Myocyte (in vitro differentiated cells): ENCODE measurements at regions not wholly inside any gene's neighbourhood (a gene's known extent, or its start where the extent isn't known, plus 50 kb on each side); places are given as distances from the start of the nearest gene placed in this dataset.

ENCODE experiments used
- DNase-seq: peaks from one replicate; pipeline ENCODE4 v3.0.0-alpha.2; 2012; ENCODE audit warnings: low read depth

DNA sequence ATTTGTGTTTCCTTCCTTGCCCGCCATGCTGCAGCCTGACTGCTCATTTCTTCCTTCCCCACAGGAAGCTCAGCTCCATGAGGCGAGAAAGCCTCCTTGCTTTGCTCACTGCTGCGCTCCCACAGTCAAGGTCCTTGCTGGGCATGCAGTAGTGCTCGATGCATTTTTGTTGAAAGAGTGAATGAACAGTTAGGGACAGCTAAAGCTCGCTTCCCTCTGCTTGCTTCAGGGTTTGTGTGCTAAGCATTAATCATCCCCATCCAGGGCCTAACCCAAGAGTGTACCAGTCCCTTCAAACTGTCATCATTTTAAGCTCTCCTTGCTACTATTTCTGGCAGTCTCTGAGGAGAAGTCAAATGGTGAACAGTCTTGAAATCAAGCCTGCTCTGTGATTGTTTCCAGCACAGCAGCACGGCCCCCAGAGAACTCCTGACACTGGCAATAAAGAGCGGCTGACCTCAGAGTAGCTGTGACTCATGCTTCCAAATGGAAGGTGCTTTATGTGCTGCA is 171.7 kb upstream of the SOX11 start:
- DNase-seq = peak; percentile 52

DNA sequence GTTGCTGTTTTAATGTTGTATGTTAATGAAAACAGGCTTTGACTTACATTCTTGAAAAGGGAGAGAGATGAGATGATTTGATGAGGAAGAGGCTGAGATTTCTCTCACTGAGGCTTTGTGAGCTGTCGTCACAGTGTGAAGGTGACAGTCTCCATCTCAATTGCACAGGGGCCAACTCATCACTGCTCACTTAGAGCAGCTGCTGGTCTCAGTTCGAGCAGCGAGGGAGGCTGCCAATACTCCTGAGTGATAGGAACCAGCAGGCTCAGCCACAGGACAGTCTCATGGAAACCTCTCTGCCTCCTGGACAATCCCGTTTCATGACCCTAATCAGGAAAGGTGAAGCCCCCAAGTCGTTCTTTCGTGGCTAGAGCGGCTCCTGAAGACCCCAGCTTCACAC is 170.7 kb upstream of the SOX11 start:
- peak; percentile 28 for DNase-seq

- no peak for DNase-seq
Measured at GRCh38 chr2:5524551-5524950, 167.6 kb upstream of the SOX11 start.

- DNase-seq = no peak
Measured at GRCh38 chr2:5528706-5529105, 163.5 kb upstream of the SOX11 start.

GRCh38 chr2:5530011-5530696 is 162.0 kb upstream of the SOX11 start:
- DNase-seq = peak; percentile 38

DNA sequence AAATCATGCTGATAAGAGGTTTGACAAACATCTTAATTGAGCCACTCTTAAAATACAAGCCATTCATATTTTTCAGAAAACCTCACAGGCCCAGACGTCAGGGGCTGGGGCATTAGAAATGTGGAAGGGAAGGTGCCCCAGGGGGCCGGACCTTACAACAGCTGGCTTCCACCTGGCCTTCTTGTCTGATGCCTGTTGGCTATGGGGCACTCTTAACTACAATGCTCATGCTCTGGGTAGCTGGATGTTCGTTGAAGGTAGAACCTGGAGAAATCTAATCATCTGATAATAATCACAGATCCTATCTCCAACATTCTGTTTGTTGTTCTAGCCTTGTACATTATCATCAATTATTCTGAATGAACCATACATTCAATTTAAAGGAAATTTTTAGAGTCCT is 156.9 kb upstream of the SOX11 start:
- DNase-seq = no peak

DNA sequence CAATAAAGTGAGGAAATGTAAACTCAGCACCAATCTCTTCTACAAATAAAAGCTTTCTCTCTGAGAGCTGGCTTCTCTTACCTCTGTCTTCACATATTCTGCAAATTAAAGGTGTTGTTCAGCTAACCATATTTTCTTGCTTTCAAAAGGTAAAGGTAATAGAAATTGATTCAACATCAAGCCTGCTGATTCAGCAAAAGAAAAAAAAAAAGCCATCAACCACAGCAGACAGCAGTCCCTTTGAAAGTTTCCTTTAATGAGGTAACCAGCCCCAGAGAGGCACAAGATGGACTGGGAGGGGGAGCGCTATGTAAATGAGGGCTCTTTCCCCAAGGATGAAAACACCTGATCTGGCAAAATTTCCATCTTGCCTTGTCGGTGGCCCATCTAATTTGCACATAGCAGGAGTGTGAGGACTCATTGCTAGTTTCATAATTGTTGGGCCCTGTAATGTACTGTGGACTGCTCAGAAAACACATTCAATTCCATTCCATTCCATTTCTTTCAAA is 154.9 kb upstream of the SOX11 start:
- no peak for DNase-seq

DNA sequence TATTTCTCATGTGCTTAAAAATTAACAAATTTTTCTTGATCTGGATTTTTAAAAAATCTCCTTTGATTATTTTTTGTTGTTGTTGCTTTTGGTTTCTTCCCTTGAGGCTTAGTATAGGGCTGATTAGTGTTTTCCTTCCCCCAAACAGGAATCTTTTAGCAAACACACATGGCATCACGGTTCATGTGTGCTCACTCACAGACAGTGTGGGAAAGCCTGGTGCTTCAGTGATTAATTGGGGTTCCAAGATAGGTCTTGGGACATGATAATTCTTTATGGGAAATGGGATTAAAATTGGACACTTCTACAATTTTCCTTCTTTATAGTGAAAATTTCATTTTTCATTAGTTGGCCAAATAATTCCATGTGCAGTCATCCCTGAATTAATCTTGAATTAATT is 153.9 kb upstream of the SOX11 start:
- DNase-seq = no peak

DNA sequence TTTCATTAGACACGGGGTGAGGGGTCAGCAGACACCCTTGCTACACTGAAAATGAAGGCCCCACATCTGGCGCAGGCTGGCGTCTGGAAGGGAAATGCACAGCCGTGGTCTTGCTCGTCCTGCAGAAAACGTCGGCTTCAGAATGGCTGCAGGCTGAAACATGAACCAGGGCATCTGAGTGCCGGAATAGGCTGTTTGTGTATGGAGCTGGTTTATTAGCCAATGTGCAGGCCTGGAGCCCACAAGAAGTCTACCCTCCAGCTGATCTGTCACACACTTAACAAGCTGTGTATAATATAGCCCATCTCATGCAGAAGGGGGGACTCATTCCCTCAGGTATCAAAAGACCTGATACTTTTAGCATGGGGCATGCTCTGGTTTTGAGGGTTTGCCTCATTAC is 153.4 kb upstream of the SOX11 start:
- DNase-seq = no peak

DNA sequence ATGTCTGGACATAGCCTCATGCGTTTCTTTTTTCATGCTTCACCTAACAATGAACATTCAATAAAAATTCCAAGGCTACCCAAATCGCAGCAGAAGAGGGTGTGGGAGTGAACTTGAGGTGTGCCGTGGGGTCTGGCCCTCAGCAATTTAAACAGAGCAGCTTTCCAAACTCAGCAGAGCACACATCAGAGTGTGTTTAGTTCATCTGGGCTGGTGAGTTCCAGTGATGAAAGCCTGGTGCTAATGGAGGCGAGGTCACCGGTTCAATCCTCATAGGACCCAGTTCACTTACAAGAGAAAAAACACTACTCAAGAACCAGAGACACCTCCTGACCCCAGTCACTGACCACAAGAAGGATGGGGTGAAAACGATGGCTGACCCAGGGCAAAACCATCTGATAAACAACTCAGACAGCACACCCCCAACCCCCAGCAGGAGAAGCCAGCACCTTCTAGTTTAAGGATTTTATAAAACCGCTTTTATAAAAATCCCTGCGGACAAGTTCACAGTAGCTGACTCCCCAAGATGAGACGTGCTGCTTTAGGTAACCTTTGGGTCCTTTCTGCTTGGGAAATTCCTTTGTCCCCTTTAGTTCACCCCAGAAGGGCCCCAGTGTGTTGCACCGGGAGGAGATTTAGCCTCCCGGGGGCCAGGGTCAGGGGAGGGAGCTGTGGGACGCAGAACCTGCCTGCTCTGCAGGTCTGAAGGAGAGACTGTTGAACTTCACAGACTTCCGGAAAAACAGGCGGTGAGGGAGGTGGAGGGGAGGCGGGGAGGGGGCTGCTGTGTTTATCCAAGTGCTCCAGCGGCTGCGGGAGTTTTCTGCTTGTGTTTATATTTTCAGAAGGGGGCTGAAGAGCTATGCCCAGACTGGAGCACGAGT is 152.7 kb upstream of the SOX11 start:
- DNase-seq = no peak

GRCh38 chr2:5540856-5541255 is 151.3 kb upstream of the SOX11 start:
- no peak for DNase-seq

DNA sequence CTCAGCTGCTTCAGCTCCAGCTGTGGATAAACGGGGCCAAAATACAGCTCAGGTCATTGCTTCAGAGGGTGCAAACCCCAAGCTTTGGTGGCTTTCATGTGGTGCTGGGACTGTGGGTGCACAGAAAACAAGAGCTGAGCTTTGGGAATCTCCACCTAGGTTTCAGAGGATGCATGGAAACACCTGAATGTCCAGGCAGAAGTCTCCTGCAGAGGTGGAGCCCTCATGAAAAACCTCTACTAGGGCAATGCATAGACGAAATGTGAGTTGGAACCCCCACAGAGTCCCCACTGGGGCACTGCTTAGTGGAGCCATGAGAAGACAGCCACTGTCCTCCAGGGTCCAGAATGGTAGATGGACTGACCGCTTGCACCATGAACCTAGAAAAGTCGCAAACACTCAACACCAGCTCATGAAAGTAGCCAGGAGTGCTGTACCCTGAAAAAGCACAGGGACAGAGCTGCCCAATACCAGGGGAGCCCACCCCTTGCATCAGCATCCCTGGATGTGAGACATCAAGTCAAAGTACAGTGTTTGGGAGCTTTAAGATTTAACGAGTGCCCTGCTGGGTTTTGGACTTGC is 147.9 kb upstream of the SOX11 start:
- no peak for DNase-seq

DNA sequence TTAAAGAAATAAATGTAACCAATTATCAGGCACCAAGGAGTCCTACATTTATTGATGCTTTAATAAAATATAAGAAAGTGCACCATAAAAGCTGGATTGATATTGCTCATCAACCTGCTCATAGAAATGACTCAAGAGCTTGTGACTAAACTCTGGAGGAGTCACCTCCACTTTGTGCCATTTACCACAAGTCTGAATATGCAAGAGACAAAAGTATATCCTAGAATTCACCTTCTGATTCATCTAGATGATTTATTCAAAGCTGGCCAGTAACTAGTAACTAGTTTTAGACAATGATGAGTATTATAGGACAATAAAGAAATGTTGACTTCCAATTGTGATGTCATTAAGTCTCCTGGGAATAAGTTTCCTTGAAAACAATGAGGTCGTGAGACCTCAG is 146.0 kb upstream of the SOX11 start:
- DNase-seq = no peak

- DNase-seq = peak; percentile 53
Measured at GRCh38 chr2:5548991-5549715, 143.0 kb upstream of the SOX11 start.

GRCh38 chr2:5549771-5550170 is 142.4 kb upstream of the SOX11 start:
- DNase-seq = no peak

DNA sequence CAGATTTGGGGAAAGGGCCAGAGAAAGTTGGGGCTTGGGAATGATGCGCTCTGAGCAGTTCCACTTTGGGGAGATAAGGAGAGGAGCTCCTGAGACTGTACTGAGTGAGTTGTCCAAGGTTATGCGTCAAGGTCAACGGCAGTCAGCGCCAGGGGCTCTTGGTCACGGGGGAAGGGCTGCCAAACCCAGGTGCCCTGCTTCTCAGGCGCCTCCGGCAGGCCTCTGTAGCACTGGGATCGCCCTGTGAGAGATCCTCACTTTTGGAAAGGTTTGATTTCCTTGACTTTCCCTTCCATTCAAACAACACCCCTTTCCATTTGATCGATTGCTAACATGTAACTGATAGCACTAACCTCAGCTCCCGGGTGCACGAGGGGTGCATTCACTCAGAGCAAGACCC is 136.5 kb upstream of the SOX11 start:
- no peak for DNase-seq

DNA sequence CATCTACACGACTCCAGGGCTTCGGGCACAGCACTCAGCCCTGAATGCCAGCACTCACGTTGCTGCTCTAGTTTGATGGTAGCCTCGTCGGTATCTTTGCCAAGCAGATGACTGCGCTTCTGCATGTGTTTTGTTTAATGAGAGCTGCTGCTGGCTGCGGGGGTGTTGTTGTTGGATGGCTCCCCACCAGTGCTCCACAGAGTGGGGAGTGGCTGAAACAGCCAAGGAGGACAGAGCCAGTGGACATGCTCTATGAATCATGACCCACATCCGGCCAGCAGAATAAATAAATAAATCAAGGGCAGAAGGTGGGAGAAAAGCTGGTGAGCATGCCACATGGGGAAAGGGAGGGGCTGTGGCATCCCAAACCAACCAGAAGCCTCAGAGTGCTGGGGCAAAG is 131.2 kb upstream of the SOX11 start:
- peak; percentile 87 for DNase-seq

DNA sequence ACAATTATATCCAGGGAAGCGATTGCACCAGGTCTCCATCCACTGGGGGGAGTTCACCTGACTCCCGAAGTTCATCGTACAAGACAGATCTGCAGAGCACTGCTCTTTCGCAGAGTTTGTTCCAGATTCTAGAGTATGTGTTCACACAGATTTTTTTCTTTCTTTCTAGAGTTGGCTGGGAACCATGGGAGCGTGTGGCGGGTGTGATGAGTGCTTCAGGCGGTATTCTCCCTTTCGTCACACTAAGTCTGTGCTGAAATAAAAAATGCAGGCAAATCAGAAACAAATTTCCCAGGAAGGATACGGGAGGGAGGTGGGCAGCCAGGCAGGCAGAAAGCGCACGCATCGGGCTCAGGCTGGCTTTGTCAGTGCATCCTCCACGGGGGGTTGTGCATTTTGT is 129.8 kb upstream of the SOX11 start:
- DNase-seq = no peak

DNA sequence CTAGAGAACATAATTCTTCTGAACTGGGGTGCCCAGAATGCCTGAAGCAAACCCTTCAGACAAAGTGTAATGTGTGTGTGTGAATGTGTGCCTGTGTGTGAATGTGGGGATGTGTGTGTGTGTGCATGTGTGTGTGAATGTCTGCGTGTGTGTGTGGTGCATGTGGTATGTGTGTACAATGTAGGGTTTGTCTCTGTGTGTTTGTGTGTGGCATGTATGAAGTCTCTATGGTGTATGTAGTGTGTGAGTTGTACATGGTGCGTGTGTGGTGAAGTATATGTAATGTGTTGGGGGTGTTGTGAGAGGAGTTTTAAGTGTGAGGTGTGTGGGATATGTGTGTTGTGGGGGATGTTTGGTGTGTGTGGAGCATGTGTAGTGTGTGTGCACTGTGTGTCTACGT is 129.3 kb upstream of the SOX11 start:
- DNase-seq = no peak

DNA sequence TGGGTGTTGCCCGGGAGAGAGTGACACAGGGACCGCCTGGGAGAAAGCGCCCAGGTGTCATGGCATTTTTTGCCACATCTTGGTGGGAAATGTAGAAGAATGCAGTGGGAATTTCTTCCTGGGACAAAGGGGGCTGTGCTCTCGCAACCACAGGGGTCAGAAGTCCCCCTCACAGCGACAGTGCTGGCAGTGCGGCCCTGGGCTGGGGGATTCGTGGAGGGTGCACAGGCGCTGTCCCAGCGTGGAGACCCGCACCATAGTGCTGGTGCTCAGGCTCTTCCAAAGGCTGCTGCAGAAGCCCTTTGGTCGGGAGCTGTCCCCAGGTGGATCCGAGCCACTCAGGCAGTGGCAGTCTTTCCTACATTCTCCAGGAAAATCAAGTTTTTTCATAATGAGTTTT is 128.8 kb upstream of the SOX11 start:
- DNase-seq = no peak

GRCh38 chr2:5569256-5569655 is 122.9 kb upstream of the SOX11 start:
- DNase-seq = no peak
